GM18507 (cell line): ENCODE measurements at regions not wholly inside any gene's neighbourhood (a gene's known extent, or its start where the extent isn't known, plus 50 kb on each side); places are given as distances from the start of the nearest gene placed in this dataset.
A peak's percentile ranks its signal among the peaks of the same experiment; 100 is the strongest.

Experiments
- DNase-seq: peaks from one replicate; pipeline ENCODE4 v3.0.0; 2011; ENCODE audit warnings: low read depth; ENCODE audit not compliant: insufficient read length; ENCODE audit errors: extremely low spot score
- FAIRE-seq: peaks from 2 replicates; lab custom pipeline; 2011; peaks lifted over from hg19 to GRCh38; lab: Jason Lieb, UNC

DNA sequence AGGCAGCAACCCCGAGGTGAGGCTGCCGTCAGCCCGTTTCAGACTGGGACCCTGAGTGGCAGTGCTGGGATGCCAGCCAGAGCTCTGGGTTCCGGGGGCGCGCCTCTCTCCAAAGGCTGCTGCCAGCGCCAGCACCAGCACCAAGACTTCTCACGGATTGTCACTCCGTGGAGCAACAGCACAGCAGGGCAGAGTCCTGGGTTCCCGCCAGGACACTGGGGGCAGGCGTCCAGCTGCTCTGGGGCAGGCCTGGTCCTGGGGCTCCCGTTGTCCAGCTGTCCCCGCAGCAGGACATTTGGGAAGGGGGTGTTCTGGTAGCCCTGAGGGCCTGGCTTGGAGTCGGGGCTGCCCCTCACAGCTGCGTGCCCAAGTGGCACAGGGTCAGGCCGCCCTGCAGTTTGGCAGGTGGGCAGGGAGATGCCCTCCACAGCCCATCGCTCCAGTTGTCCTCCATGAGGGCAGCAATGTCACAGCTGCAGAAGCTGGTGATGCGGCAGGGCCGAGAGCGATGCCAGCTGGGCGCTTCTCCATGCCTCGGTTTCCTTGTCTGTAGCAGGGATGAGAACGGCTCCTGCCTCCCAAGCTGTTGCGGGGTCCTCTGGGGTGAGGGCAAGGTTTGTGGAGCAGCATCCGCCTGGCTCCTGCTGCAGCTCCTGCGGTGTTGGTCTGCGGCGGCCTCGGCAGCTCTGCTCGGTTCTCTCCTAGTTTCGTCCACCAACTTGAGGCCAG lies 137.3 kb upstream of the CIBAR2 start:
- FAIRE-seq (no peak), DNase-seq (no peak)

DNA sequence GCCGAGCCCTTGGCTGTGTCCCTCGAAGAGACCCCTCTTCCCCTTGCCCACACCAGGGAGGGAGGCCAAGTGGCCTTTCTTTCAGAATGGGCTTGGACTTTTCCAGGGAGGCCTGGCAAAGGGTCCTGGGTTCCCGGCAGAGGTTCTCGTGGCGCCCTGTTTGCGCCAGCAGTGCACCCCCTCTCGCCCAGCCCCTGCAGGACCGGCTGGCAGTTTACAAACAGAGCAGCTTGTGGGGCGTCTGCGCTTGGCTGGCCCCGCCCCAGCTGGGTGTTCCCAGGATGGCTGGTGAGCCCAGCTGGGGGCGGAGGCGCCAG lies 137.8 kb upstream of the CIBAR2 start:
- no peak for DNase-seq
- no peak for FAIRE-seq

DNA sequence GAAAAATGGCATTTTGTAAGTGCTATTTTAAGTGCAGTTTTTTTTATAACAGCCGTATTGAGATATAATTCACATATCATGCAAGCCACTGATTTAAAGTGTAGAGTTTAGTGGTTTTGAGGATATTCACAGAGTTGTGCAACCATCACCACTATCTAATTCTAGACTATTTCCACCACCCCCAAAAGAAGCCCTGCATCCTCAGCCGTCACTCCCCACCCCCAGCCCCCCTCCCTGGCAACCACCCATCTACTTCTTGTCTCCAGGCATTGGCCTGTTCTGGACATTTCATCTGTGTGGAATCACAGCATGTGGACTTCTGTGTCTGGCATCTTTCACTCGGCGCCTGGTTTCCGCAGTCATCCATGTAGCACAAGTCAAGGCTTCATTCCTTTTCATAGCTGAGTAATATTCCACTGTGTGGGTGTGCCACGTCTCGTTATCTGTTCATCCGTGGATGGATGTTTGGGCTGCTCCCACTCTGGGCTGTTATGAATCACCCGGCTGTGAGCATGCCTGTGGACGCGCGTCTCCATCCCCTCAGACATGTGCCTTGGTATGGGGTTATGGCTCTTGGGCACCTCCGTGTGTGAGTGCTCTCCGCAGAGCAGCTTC lies 138.4 kb upstream of the CIBAR2 start:
- FAIRE-seq, result no peak

DNA sequence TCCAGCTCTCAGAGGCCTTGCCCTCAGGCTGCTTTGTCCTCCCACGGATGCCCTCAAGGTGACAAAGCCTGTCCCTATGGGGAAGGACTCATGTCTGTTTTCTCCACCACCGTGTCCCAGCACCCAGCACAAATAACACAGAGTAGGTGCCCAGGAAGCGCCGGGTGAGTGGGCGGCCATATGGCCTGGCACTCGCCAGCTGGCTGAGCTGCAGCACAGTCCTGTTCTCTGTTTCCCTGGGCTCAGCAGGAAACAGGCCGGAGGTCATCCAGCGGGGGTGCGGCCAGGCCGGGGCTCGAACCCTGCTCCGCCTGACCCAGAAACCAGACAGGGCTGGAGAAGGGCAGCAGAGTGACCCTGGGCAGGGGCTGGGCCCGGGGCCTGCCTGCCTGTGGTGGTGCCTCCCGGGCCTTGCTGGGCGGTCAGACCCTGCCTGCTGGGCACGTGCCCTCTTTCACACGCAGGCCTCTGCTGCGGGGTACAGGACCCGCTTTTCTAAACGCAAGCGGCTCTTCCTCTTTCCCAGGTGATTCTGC lies 139.0 kb upstream of the CIBAR2 start:
- FAIRE-seq (no peak), DNase-seq (no peak)

More for the DNA sequence above, 138.4 kb upstream of the CIBAR2 start:
- no peak for DNase-seq

DNA sequence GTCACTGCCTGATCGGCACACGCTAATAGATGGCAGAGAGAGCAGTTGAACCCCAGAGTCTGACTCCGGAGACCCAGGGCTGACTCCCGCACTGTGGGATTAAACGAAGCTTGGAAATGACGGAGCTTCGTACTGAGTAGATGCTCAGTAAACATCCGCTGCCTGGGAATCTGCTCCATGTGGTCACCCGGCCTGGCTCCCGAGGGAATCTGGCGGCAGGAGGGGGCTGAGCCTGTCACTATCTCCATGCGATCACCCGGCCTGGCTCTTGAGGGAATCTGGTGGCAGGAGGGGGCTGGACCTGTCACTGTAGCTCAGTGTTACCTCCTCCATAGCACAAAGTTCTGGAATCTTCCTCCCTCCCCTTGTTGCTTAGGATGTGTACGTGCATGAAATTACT lies 139.7 kb upstream of the CIBAR2 start:
- no peak for FAIRE-seq
- no peak for DNase-seq

DNA sequence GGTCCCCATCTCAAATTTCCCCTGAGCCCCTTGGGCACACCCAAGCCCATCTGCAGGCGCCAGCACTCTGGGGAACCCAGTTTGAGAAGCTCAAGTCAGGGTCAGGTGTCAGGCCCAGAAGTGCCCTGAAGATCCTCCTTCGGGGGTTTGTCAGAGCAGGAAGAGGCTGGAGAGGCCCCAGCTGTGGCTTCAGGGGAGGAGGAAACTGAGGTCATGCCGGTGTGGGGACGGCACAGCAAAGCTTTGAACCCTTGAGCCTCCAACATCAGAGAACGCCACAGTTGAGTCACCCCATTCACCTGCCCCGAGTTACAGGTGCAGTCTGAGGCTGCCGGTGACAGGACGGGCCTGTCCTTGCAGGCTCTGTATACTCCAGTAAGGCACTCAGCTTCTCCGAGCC lies 140.2 kb upstream of the CIBAR2 start:
- no peak for DNase-seq
- FAIRE-seq, result no peak

DNA sequence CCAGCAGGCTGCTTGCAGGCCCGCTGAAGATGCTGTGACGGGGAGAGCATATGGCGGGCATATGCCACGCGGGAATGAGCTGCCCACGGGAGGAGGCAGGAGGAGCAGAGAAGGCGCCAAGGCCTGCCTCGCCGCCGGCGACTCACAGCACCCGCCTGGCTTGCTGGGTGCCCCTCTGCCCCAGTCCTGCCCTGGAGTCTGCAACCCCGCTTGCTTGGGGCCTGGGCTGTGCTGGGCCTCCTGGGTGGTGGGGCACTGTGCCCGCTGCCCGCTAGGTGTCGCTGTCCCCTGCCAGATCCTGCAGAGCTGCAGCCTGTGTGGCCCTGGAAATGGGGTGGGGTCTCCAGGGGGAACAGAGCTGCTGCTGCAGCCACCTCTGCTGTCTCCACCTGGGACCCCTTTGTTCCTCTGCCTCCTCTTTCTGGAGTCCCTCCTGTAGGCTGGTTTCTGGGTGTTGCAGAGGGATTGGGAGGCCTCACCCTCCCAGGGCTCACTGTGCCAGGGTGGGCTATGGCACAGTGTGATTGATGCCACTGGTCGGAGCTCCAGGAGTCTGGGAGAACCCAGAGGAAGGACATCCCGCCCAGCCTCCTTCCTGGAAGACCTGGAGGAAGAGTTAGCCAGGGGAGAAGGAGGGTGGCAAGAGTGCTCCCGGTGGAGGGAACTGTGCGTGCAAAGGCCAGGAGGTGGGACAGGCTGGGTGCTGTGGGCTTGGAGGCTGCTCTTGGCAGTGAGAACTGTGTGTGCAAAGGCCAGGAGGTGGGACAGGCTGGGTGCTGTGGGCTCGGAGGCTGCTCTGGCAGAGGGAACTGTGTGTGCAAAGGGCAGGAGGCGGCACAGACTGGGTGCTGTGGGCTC lies 141.0 kb upstream of the CIBAR2 start:
- peak; percentile 77 for DNase-seq
- FAIRE-seq, result peak; percentile 48

DNA sequence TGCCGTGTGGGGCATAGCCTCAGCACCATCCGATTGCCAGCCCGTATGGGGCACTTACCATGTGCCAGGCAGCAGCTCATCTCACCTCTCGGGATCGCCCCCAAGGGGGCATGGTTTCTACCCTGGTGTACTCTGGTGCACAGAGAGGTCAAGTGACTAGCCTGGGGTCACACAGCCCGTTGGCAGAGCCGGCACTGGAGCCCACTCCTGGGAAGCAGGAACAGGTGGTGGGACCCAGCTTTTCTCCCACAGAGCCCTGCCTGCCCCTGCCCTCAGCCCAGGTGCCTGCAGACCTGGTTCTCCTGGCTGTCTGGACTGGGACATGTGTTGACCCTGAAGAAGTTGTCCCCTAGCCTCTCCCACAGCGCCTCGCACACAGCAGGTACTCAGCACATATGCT lies 141.8 kb upstream of the CIBAR2 start:
- DNase-seq (no peak), FAIRE-seq (no peak)

DNA sequence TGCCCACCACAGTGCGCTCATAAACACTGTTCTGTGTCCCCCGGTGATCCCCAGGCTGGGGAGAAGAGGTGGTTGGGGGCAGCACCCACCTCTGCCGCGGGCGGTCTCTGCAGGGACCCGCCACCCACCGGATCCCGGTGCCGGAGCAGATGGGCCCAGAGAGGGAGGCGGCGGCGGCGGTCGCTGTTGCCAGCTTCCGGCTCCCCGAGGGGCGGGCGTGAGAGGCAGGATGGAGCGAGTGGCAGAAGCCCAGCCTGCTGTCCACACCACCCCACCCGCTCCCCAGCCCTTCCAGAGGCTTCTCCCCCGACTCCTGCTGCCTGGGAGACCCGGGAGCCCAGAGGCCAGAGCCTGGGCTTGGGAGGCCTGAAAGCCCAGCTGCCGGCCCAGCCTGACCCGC lies 142.6 kb upstream of the CIBAR2 start:
- FAIRE-seq (no peak), DNase-seq (no peak)

DNA sequence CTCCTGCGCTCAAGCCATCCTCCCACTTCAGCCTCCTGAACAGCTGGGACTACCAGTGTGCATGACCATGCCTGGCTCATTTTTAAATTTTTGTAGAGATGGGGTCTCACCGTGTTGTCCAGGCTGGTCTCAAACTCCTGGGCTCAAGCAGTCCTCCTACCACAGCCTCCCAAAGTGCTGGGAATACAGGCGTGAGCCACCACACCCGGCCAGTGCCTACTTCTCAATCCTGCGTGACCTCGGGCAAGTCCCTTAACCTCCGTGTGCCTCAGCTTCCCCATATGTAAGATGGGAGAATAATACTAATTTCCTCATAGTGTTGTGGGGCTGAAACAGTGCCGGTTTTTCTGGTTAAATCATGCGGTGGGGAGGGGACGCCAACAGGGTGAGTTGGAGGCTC lies 143.5 kb upstream of the CIBAR2 start:
- DNase-seq (no peak), FAIRE-seq (no peak)

DNA sequence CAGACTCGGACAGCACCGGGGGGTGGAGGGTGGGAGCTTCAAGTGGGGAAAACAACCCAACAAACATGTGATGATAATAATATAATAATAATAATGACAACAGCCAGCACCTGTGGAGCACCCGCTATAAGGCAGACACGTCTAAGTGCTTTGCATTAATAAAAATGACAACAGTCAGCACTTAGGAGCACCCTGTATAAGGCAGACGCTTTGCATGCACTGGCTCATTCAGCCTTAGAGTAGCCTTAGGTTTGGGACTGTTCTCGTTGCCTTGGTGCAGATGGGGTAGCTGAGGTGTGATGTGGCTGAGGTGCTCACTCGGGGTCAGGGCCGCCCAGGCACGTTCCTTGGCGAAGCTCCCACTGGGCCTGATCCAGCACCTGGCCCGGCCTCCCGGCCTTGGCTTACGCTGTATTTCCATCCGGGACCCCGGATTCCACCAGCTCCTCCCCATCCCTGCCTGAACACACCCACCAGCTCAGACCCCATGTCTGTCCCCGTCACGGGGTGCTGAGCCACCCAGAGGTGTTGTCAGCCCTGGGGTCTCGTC lies 144.0 kb upstream of the CIBAR2 start:
- no peak for DNase-seq
- FAIRE-seq, result no peak

DNA sequence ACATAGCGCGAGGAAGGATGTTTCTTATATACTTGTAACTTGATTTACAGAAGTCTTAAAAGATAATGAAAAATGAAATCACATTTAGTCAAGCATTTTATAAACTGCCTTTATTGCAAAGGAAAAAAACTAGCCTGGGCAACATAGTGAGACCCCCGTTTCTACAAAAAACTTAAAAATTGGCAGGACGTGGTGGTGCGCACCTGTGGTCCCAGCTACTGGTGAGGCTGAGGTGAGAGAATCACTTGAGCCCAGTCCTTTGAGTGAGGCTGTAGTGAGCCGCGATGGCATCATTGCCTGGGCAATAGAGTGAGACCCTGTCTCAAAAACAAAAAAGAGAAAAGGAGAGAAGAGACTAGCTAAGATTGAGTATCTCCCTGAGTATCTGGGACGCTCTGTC lies 145.2 kb upstream of the CIBAR2 start:
- DNase-seq (no peak), FAIRE-seq (no peak)

DNA sequence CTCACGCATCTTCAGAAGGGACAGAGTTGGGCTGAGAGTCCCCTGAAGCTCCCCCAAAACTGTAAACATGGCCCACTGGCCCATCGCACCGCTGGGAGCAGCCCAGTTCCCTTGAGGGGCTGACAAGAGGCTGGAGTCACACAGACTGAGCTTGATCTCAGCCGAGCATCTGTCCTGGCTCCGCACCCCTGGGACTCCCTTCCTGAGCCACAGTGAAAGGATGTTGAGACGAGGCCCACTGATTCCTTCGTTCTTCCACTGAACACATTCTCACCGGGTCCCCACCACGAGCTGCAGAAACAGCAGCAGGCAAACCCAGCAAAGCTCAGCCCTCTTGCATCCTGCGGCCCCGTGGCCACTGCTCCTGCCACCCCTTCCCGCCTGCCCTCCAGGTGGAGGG lies 145.9 kb upstream of the CIBAR2 start:
- FAIRE-seq (no peak), DNase-seq (no peak)

DNA sequence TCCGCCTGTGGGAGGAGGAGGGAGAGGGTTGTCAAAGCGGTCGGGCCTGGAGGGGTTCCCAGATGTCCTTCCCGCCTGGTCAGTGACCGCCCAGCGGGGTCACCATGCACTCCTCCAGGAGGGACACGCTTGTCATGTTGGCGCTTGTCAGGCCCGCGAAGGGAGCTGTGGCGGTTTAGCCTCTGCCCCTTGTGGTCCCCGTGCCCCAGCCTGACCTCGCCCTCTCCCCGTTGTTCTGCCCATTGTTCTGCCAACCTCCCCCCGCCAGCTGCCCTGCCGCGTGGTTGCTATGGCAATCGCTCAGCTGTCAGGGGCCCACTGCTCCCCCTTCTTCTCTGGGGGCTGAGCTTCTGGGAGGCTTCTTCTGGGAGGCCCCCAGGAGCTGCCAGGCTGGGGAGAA lies 146.4 kb upstream of the CIBAR2 start:
- no peak for FAIRE-seq
- DNase-seq, result no peak

DNA sequence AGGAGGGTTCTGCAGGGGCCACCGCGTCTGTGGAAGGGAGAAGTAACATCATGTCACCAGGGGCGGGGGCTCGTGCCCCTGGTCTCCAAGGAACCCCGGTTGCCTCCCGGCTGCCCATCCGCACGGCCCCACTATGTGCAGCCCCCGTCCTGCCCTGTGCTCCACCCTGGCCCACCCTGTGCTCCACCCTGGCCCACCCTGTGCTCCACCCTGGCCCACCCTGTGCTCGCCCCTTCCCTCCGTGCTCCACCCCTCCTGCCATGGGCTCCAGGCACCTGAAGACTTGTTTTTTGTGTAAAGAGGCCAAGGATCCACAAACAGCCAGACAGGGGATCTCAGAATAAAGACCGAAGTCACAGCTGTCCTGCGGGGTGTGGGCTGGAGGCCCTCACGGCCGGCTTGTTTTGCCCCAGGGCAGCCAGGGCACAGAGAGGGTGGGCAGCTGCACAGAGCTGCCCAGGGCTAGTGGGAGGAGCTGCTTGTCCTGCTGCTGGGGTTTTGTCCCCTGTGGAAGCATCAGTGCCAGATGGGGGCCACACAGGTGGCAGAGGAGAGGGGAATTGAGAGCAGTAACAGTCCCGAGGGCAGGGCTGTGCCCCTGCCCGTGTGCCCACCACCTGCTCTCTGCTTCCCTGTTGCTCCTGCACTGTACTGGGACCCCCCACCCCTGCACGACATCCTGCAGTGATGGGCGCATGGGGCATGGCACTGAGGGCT lies 147.0 kb upstream of the CIBAR2 start:
- no peak for FAIRE-seq
- no peak for DNase-seq

DNA sequence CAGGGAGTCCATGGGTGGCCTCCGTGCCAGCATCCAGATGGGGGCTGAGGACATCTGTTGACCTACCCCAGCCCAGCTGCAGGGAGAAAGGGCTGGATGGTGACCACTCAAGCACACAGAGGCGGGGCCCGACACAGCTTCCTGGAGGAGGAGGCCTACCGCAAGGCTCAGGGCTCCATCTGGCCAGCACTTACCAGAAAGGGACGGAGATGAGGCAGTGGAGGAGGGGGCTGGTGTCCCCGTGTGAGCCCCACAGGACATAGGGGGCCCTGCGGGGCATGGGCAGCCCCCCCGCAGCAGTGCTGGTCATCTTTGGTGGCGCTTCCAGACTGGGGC lies 147.5 kb upstream of the CIBAR2 start:
- FAIRE-seq (no peak), DNase-seq (no peak)

DNA sequence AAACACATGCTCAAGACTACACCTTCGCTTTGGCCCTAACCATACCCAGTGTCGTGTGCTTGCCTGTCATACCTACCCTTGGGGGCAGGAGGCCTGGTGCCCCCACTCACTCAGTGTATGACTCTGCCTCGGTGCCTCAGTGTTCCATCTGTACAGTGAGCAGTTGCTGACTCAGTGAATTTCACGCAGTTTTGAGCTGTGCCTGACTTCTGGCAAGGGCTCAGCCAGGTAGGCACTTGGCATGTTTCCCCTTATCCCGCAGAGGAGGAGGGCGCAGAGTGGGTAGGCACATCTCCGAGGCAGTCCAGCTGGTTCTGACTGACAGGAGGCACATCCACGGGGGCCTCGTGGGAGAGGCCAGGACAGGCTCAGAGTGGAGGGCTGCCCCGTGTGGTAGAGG lies 148.9 kb upstream of the CIBAR2 start:
- FAIRE-seq, result no peak
- DNase-seq, result no peak

DNA sequence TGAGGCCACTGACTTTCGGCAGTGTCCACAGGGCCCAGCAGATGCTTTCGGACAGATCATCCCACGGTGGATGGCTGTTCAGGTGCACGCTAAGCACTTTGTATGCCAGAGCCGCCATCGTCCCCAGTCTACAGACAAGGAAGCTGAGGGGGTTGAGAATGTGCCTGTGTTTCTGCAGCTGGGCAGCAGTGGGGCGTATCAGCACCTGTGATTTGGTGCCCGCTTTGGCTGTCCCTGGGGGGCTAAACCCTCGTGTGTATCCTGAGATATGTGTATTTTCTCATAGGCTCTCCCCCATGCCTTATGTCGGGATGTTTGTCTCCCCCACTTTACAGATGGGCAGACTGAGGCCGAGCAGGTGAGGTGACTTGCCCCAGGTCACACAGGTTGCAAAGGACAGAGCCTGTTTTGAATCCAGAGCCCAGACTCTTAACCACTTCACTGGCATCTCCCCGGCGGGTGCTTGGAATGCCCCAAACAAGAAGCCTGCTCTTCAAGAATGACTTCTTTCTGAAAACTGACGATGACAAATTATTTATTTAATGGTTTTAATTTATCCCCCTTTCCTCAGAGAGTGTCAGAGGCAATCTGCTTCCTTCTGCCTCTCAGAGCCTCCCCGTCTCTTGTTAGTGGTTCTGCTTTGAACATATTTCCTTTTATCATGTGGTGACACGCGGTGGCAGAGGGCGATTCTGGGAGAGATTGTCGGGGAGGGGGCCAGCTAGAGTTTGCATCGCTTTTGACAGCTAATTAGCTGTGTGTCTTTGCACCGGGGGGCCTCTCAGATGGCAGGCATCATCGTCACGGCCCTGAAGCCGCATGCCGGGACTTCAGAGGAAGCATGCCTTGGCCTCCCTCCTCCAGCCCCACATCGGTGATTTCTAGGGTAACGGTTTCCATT lies 149.6 kb upstream of the CIBAR2 start:
- no peak for DNase-seq
- FAIRE-seq, result no peak
